ENCODE measurements at regions not wholly inside any gene's neighbourhood (a gene's known extent, or its start where the extent isn't known, plus 50 kb on each side); places are given as distances from the start of the nearest gene placed in this dataset.

- TF ChIP-seq CTCF (conservative IDR thresholded peaks at IDR 0.05): no peak
- Histone ChIP-seq H3K9me3 (ENCODE audit: control insufficient read depth, low read length) (no peaks in the 10 kb centered on the region), H3K9ac (ENCODE audit: extremely low read depth, low read length, poor library complexity, severe bottlenecking) (no peak overlapping the region), H3K27me3 (ENCODE audit: control insufficient read depth, insufficient read depth, low read length, poor library complexity, severe bottlenecking) (no peaks in the 10 kb centered on the region), H3K36me3 (ENCODE audit: control insufficient read depth, insufficient read depth, low read length) (no peaks in the 10 kb centered on the region), H3K4me1 (ENCODE audit: control insufficient read depth, insufficient read depth, low read length) (no peaks in the 10 kb centered on the region), H3K4me3 (ENCODE audit: low read length) (no peak overlapping the region), H3K27ac (ENCODE audit: low read depth, low read length) (no peak overlapping the region)
- Mint-ChIP-seq H3K4me3 (no peak overlapping the region), H3K36me3 (ENCODE audit: low read depth) (no peaks in the 10 kb centered on the region), H3K27ac (no peak overlapping the region), H3K9me3 (no peaks in the 10 kb centered on the region), H3K4me1 (peaks cover 9% of the 10 kb centered on the region), H3K27me3 (ENCODE audit: insufficient read depth) (peaks cover 4% of the 10 kb centered on the region)
- DNase-seq: no peak
- 81 to 88% methylated on average over 7 of the region's 7 CpGs for WGBS, 2 experiments (ENCODE audit: insufficient coverage in 1 of 2, insufficient read length in 1 of 2)
Measured at GRCh38 chr20:60669211-60669610, 582.9 kb upstream of the CDH4 start.

- DNase-seq: no peak
- Mint-ChIP-seq H3K27me3 (ENCODE audit: insufficient read depth) (peaks cover 9% of the 10 kb centered on the region), H3K36me3 (ENCODE audit: low read depth) (no peaks in the 10 kb centered on the region), H3K9me3 (peaks cover 13% of the 10 kb centered on the region), H3K27ac (no peak overlapping the region), H3K4me3 (no peak overlapping the region), H3K4me1 (peaks cover 7% of the 10 kb centered on the region)
- no peak overlapping the region for H3K9ac ChIP-seq (ENCODE audit: extremely low read depth, low read length, poor library complexity, severe bottlenecking)
- no peak overlapping the region for H3K27ac ChIP-seq (ENCODE audit: low read depth, low read length)
- no peaks in the 10 kb centered on the region for H3K4me1 ChIP-seq (ENCODE audit: control insufficient read depth, insufficient read depth, low read length)
- no peaks in the 10 kb centered on the region for H3K9me3 ChIP-seq (ENCODE audit: control insufficient read depth, low read length)
- H3K27me3 ChIP-seq (ENCODE audit: control insufficient read depth, insufficient read depth, low read length, poor library complexity, severe bottlenecking): no peaks in the 10 kb centered on the region
- H3K36me3 ChIP-seq (ENCODE audit: control insufficient read depth, insufficient read depth, low read length): no peaks in the 10 kb centered on the region
- no peak overlapping the region for H3K4me3 ChIP-seq (ENCODE audit: low read length)
- no peak for TF ChIP-seq CTCF (conservative IDR thresholded peaks at IDR 0.05)
Measured at GRCh38 chr20:60676011-60676410, 576.0 kb upstream of the CDH4 start.

DNA sequence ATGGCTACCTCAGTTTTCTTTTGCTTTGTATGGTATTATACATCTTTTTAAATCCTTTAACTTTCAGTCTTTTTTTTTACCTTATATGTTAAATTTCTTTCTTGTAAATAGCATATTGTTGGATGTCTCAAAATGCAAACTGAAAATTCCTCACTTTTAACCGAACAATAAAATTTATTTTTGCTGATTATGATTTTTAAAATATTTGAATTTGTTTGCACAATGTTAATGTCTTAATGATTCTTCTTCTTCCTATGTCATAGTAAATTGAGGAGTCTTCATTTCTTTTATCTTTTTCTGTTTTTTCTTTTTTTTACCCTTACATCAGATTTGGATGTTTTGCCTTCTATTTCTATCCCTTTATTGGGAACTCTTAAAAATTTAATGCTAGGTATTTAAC is 574.2 kb upstream of the CDH4 start:
- no peaks in the 10 kb centered on the region for H3K9me3 ChIP-seq (ENCODE audit: control insufficient read depth, low read length)
- no peaks in the 10 kb centered on the region for H3K4me1 ChIP-seq (ENCODE audit: control insufficient read depth, insufficient read depth, low read length)
- no CpG with 5 or more reads among the region's 1 CpG for WGBS, 2 experiments (ENCODE audit: insufficient coverage in 1 of 2, insufficient read length in 1 of 2)
- Mint-ChIP-seq H3K4me3 (no peak overlapping the region), H3K36me3 (ENCODE audit: low read depth) (no peaks in the 10 kb centered on the region), H3K27ac (no peak overlapping the region), H3K27me3 (ENCODE audit: insufficient read depth) (peaks cover 9% of the 10 kb centered on the region), H3K9me3 (peaks cover 17% of the 10 kb centered on the region), H3K4me1 (peaks cover 5% of the 10 kb centered on the region)
- no peaks in the 10 kb centered on the region for H3K36me3 ChIP-seq (ENCODE audit: control insufficient read depth, insufficient read depth, low read length)
- no peak overlapping the region for H3K27ac ChIP-seq (ENCODE audit: low read depth, low read length)
- H3K4me3 ChIP-seq (ENCODE audit: low read length): no peak overlapping the region
- H3K27me3 ChIP-seq (ENCODE audit: control insufficient read depth, insufficient read depth, low read length, poor library complexity, severe bottlenecking): no peaks in the 10 kb centered on the region
- H3K9ac ChIP-seq (ENCODE audit: extremely low read depth, low read length, poor library complexity, severe bottlenecking): no peak overlapping the region
- no peak for TF ChIP-seq CTCF (conservative IDR thresholded peaks at IDR 0.05)
- DNase-seq: no peak

All from endodermal cell (in vitro differentiated cells).